ENCODE measurements at regions not wholly inside any gene's neighbourhood (a gene's known extent, or its start where the extent isn't known, plus 50 kb on each side); places are given as distances from the start of the nearest gene placed in this dataset.

GRCh38 chr22:48739348-48740085, 1088.2 kb downstream of the BRD1 start:
- DNase-seq (no peak), ATAC-seq (ENCODE audit: low read depth) (no peak)
- no peaks in the 10 kb centered on the region for H3K36me3 ChIP-seq (replicated peaks in 1 of 2; ENCODE audit: control extremely low read depth in 1 of 2, control insufficient read depth in 1 of 2, extremely low read depth in 1 of 2, insufficient read depth in 2 of 2, low read length in 1 of 2)
- no peak overlapping the region for H3K27ac ChIP-seq (ENCODE audit: low read length in 2 of 2)
- H3K4me1 ChIP-seq (ENCODE audit: control insufficient read depth in 2 of 2, insufficient read depth in 2 of 2, low read length in 2 of 2), result no peaks in the 10 kb centered on the region
- H3K4me2 ChIP-seq (replicated peaks; ENCODE audit: low read depth, low read length, poor library complexity, severe bottlenecking), result no peak overlapping the region
- Mint-ChIP-seq H3K27me3 (no peaks in the 10 kb centered on the region), H3K4me3 (no peak overlapping the region), H3K27ac (no peak overlapping the region), H3K9me3 (ENCODE audit: insufficient read depth) (peaks cover 2% of the 10 kb centered on the region), H3K4me1 (no peaks in the 10 kb centered on the region)
- H3K27me3 ChIP-seq (replicated peaks in 1 of 4; ENCODE audit: control extremely low read depth in 1 of 4, control insufficient read depth in 3 of 4, insufficient read depth in 4 of 4, low read length in 3 of 4), result no peaks in the 10 kb centered on the region
- H4K20me1 ChIP-seq (ENCODE audit: control insufficient read depth, insufficient read depth, low read length, poor library complexity, severe bottlenecking), result no peaks in the 10 kb centered on the region
- no peak overlapping the region for H2AFZ ChIP-seq (ENCODE audit: insufficient read depth, low read depth, low read length, poor library complexity, severe bottlenecking)
- H3K4me3 ChIP-seq (ENCODE audit: control extremely low read depth in 1 of 5, extremely low read depth in 1 of 5, insufficient read depth in 1 of 5, low read depth in 2 of 5, low read length in 4 of 5), result no peak overlapping the region
- no peak for TF ChIP-seq EZH2 (IDR thresholded peaks at IDR 0.05; ENCODE audit: borderline replicate concordance, insufficient read depth, low read depth, low read length, poor library complexity, severe bottlenecking)
- TF ChIP-seq, protein P1, sequence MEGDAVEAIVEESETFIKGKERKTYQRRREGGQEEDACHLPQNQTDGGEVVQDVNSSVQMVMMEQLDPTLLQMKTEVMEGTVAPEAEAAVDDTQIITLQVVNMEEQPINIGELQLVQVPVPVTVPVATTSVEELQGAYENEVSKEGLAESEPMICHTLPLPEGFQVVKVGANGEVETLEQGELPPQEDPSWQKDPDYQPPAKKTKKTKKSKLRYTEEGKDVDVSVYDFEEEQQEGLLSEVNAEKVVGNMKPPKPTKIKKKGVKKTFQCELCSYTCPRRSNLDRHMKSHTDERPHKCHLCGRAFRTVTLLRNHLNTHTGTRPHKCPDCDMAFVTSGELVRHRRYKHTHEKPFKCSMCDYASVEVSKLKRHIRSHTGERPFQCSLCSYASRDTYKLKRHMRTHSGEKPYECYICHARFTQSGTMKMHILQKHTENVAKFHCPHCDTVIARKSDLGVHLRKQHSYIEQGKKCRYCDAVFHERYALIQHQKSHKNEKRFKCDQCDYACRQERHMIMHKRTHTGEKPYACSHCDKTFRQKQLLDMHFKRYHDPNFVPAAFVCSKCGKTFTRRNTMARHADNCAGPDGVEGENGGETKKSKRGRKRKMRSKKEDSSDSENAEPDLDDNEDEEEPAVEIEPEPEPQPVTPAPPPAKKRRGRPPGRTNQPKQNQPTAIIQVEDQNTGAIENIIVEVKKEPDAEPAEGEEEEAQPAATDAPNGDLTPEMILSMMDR (IDR thresholded peaks at IDR 0.05), result no peak
- no peak overlapping the region for H3K9ac ChIP-seq (ENCODE audit: low read length)
- WGBS (ENCODE audit: insufficient coverage), result 92% methylated on average over 22 of the region's 23 CpGs
- CTCF ChIA-PET, result no interaction called here
- no peaks in the 10 kb centered on the region for H3K79me2 ChIP-seq (ENCODE audit: control insufficient read depth, insufficient read depth, low read length)
- intact Hi-C loops (cut with micrococcal nuclease), result no loop called here
- peaks cover 0 to 50% (median 0%) of the 10 kb centered on the region in 3 donors for H3K9me3 ChIP-seq (ENCODE audit: control extremely low read depth in 1 of 3, control insufficient read depth in 2 of 3, insufficient read depth in 1 of 3, low read length in 2 of 3)
- POLR2A ChIA-PET, result no interaction called here

- Mint-ChIP-seq H3K9me3 (ENCODE audit: insufficient read depth) (no peaks in the 10 kb centered on the region), H3K4me1 (no peaks in the 10 kb centered on the region), H3K4me3 (no peak overlapping the region), H3K27me3 (no peaks in the 10 kb centered on the region), H3K27ac (no peak overlapping the region)
- intact Hi-C loops (cut with micrococcal nuclease), result no loop called here
- POLR2A ChIA-PET, result no interaction called here
- Histone ChIP-seq H3K27ac (ENCODE audit: low read length in 2 of 2) (no peak overlapping the region), H4K20me1 (ENCODE audit: control insufficient read depth, insufficient read depth, low read length, poor library complexity, severe bottlenecking) (no peaks in the 10 kb centered on the region), H3K27me3 (replicated peaks in 1 of 4; ENCODE audit: control extremely low read depth in 1 of 4, control insufficient read depth in 3 of 4, insufficient read depth in 4 of 4, low read length in 3 of 4) (no peaks in the 10 kb centered on the region), H3K4me2 (replicated peaks; ENCODE audit: low read depth, low read length, poor library complexity, severe bottlenecking) (no peak overlapping the region), H3K4me1 (ENCODE audit: control insufficient read depth in 2 of 2, insufficient read depth in 2 of 2, low read length in 2 of 2) (no peaks in the 10 kb centered on the region), H3K4me3 (ENCODE audit: control extremely low read depth in 1 of 5, extremely low read depth in 1 of 5, insufficient read depth in 1 of 5, low read depth in 2 of 5, low read length in 4 of 5) (no peak overlapping the region), H3K9me3 (ENCODE audit: control extremely low read depth in 1 of 3, control insufficient read depth in 2 of 3, insufficient read depth in 1 of 3, low read length in 2 of 3) (peaks cover 0 to 39% (median 0%) of the 10 kb centered on the region in 3 donors), H3K79me2 (ENCODE audit: control insufficient read depth, insufficient read depth, low read length) (no peaks in the 10 kb centered on the region), H2AFZ (ENCODE audit: insufficient read depth, low read depth, low read length, poor library complexity, severe bottlenecking) (no peak overlapping the region), H3K36me3 (replicated peaks in 1 of 2; ENCODE audit: control extremely low read depth in 1 of 2, control insufficient read depth in 1 of 2, extremely low read depth in 1 of 2, insufficient read depth in 2 of 2, low read length in 1 of 2) (no peaks in the 10 kb centered on the region), H3K9ac (ENCODE audit: low read length) (no peak overlapping the region)
- CTCF ChIA-PET, result no interaction called here
- no peak for ATAC-seq (ENCODE audit: low read depth)
- no peak for DNase-seq
- 90% methylated on average over 17 of the region's 20 CpGs for WGBS (ENCODE audit: insufficient coverage)
- TF ChIP-seq, protein P1 (IDR thresholded peaks at IDR 0.05), result no peak
Measured at GRCh38 chr22:48738204-48738980, 1089.3 kb downstream of the BRD1 start.
